Fibroblast of skin of back (primary cell): ENCODE measurements at regions not wholly inside any gene's neighbourhood (a gene's known extent, or its start where the extent isn't known, plus 50 kb on each side); places are given as distances from the start of the nearest gene placed in this dataset.
A peak's percentile ranks its signal among the peaks of the same experiment; 100 is the strongest.
"Not testable (repeated sequence)": the region's sequence is repeated elsewhere in the genome, so short reads cannot be mapped to it uniquely, and the experiment has no call there.

Source experiments
- DNase-seq: peaks from one replicate; pipeline ENCODE4 v3.0.0-alpha.2; 2013

DNA sequence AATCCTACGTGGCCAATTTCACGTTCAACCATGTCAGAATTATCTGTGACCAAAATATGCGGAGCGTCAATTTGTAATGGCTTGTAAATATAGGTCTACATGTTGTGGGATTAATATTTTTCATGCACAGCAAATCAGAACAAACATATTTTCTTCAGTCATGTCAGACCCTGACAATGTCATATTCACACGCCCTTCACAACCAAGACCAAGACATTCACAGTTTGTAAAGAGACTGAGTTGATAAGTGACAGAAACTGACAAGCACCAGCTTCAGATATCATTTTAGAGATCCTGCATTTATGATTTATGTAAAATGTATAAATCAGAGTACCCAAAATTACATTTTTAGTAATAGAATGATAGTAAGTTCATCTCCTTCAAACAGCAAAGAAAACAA, 57.3 kb upstream of the NOVA1 start:
- DNase-seq, result no peak

DNA sequence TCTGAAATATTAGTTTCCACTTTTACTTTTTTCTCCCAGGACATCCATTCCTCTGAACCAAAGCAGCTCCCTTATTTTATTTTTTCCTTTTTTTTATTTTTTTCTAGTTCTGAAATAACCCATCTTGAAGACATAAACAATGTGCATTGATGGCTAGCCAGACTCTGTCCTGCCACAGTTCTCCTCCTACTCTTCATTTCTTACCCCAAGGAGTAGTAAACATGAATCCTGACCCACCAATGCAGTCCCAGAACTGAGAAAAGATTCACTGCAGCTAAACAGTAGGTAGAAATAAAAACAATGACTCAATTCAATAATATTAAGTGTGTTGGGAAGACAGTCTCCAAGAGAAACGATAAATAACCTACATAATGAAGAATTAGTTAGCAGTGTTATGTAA, 65.7 kb upstream of the NOVA1 start:
- DNase-seq, result no peak

DNA sequence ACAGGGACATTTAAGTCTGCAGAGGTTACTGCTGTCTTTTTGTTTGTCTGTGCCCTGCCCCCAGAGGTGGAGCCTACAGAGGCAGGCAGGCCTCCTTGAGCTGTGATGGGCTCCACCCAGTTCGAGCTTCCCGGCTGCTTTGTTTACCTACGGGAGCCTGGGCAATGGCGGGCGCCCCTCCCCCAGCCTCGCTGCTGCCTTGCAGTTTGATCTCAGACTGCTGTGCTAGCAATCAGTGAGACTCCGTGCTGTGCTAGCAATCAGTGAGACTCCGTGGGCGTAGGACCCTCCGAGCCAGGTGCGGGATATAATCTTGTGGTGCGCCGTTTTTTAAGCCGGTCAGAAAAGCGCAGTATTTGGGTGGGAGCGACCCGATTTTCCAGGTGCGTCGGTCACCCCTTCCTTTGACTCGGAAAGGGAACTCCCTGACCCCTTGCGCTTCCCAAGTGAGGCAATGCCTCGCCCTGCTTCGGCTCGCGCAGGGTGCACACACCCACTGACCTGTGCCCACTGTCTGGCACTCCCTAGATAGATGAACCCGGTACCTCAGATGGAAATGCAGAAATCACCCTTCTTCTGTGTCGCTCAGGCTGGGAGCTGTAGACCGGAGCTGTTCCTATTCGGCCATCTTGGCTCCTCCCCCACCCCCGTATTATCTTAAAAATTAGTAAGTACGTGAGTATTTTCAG, 81.0 kb upstream of the NOVA1 start:
- not testable (repeated sequence) for DNase-seq

DNA sequence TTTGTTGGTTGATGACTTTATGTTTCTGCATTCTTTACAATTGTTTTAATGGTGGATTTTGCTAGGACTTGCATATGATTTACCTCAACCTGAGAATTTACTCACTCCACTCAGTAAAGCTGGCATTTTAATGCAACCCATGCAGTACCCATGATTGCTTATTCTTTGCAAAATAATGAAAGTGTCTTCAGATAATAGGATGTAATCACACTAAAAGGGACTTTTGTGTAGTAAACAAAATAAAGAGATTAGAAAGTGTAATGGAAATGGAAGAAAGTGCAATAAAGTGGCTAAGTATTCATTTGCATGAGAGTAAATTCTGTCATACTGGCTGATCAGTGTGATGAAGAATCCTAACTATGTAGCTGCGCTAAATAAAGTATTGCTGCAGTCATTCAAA, 87.6 kb upstream of the NOVA1 start:
- DNase-seq, result no peak

DNA sequence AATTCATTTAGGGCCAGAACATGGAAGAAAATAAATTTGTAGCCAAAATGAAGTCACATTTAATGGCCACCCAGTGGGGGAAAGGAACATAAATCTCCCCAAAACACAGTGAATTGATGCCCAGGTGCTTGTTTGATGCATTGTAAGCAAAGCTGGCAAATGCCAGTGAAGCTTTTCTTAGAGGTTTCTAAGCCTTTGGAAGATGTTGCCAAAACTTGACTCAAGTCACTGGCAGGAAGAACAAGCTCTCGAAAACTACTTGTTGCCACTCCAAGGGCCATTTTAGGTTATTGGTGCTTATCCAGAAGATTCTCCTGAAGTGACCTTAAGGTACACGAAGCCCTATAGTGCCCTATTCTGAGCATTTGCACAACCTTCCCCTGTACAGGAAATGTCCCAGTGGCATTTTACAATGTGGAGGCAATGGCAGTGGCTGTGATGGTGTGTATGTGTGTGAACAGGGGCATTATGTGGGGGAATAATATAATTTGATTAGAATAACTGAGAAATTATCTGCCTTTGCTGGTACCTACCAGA, 89.5 kb upstream of the NOVA1 start:
- no peak for DNase-seq

DNA sequence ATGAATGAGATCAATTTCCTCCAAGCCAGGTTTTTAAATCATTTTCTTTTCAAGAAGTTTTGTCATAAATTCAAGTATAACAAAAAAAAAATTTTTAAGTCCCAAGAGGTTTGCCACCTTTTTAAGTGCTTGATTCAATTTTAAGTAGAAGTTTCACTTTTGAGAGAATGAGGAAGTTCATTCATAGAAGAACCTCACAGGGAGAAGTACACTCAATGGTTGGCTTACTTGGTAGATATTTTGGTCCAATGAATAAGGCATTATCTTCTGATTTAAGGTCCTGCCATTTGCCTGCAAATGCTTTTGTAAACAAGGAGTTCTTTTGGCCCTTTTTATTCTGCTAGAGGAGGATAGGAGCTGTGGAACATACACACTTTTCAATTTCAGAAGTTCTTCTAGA, 96.7 kb upstream of the NOVA1 start:
- DNase-seq, result no peak

DNA sequence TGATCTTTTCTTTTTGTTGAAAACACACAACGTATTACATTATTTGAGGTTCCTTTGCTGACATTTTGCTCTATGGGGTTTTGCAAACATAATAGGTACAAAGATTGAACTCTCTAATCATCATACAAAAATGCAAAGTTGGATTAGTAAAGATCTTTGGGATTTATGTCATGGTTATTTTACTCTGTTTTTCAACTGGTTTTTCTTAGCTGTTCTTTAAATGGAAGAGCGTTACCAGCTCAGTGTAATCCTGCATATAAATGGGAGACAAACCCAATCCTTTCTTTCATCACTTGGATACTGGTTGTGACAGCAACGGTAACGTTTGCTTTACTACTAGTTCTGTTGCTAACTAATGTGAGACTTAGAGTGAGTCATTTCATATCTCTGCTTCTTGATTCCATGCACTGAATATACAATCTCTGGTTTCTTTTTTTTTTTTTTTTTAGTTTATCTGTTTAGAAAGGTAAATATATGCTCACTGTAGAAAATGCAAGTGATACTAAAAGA, 104.9 kb upstream of the NOVA1 start:
- peak; percentile 13 for DNase-seq

DNA sequence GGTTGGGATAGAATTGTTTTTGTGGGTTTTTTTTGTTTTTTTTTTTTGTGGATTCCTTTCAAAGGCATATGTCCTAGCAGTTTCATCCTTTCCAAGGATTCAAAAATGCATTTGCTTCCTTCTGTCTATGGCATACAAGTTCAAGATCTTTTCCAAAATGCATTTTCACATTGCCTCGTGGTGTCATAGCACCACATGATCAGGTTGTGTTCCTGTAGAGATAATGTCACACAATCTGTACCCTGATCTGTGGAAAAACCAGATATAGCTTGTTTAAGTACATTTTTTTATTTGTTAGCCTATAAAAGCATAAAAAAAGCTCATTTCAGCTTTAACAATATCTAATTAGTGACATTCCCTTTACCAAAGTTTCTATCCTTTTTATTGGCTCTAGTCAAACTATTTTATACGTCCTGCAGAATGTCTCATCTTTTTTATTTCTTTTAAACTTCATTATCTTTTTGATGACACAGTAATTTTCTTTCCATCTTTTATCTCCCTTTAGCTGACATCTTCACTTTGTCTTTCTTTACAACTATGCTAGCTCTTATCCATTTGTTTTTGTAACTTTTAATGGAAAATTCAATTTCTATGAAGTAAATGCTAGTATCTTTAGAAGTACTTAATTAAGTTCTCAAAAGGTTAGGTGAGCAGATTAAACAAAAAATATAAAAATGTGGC, 106.0 kb upstream of the NOVA1 start:
- no peak for DNase-seq

DNA sequence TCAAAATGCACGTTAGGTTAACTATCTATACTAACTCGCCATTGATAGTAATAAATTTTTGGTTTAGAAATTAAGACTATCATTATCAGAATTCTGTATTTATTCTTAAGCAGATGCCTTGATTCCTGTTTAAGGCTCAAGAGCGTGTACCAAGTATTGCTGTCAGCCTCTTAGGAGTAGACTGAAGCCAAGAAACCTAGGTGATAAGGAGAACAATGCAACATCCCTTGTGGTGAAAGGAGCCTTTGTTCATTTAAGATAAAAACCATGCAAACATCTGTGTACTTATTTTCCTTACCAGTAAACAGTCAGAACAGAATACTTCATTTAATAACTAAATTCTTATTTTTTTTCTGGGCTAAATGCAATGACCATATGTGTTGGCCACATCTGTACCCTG, 109.4 kb upstream of the NOVA1 start:
- DNase-seq, result no peak

DNA sequence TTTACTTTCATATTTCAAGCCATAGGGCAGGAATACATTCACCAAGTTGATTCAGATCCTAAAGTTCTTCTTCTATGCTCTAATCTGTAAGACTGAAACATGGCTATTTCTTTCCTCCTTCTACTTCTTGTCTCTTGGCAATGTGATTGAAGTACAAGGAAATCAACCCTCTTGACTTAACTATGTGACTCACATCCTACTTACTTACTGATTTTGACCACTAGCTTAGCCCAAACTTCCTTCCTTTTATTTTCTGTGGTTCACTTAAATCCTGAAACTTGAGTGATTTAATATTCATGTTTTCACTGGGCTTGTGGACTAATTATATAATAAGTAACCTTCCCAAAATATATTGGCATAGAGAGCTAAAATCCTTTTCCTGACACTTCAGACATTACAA, 111.2 kb upstream of the NOVA1 start:
- peak; percentile 18 for DNase-seq

DNA sequence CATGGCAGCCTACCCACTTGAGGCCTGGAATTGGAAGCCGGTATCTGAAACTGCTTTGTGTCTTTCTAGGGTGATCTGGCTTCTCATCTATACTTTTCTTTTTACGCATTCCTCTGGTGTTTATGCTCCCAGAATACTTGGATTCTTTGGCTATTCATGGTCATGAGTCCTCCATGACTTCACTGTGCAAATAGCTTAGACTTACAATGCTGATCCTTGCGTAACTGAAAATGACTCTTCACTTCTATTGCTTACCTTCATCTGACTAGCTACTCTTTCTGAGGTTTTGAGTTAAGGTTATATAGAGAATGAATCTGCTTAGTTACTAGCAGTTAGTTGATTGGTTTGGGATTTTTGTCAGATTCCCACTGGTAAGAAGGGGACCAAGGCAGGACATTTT, 121.7 kb upstream of the NOVA1 start:
- peak; percentile 69 for DNase-seq

DNA sequence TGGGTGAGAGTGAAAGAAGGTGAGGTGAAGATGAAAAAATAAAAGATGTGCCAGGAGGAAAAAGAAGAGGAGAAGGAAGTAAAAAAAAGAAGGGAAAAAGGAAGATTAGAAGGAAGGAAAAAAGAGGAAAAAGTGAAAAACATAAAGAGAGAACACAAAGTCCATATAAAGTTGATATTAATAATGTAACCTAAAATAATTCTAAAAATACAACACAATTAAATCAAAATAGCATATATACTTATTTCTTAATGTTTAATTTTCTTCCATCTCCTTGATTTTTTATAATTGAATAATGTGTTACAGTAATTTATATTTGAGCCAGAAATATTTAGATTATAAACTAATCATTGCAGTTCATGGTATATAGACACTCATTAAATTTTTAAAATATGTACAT, 124.4 kb upstream of the NOVA1 start:
- no peak for DNase-seq

DNA sequence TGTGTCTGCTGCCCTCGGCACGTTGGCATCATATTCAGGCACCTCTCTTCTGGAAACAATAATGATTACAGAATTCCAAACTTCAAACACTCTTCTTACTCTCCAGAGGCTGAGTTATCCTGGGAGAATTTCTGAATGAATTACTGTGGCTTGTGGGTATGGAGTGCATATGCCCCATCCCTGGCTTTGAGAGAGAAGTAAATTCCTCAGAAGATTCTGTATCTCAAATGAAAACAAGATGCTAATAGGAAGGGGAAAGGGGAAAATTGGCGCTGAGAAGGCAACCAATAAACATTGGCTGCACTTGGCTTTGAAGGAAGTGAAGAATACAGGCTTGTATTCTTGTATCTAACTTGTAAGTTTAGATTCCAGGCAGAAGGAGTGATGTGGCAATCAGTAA, 132.0 kb upstream of the NOVA1 start:
- DNase-seq, result peak; percentile 78

DNA sequence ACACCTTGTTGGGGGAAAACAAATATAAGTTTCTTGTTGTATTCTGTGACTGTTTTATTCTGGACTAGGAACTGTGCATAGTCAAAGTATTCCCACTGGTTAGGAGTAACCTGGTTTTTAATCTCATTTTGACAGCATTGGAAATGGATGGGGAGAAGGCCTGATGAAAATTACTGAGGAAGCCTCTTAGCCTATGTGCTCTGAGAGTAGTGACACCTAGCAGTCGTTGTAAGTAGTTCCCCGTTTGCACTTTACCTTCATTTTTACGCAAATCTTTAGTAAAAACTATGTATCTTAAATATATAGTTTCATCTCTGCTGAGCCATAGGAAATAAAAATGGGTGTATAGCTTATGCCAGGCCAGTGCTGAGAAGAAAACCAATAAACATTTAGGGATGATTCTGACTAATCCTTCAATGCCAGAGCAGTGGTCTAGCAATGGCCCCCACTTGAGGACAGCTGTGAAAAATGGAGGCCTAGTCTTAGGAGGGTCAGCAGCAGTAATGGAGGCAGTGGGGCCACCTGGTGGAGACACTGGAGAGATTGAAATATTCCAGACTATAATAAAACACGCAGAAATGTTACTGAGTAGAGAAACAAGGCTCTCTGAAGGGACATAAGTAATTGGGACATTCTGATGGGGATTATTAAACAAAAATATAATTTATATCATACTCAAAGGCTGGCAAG, 133.2 kb upstream of the NOVA1 start:
- DNase-seq, result peak; percentile 27

DNA sequence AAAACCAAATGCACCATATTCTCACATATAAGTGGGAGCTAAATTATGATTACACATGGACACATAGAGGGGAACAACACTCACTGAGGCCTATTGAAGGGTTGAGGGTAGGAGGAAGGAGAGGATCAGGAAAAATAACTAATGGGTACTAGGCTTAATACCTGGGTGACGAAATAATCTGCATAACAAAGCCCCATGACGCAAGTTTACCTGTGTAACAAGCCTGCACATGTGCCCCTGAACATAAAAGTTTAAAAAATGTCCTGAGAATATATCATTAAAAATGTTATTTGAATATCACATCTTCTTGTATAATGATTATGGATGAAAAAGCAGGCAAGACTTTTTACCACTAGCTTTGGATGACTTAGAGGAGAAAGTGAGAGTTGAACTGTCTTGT, 138.0 kb upstream of the NOVA1 start:
- no peak for DNase-seq

DNA sequence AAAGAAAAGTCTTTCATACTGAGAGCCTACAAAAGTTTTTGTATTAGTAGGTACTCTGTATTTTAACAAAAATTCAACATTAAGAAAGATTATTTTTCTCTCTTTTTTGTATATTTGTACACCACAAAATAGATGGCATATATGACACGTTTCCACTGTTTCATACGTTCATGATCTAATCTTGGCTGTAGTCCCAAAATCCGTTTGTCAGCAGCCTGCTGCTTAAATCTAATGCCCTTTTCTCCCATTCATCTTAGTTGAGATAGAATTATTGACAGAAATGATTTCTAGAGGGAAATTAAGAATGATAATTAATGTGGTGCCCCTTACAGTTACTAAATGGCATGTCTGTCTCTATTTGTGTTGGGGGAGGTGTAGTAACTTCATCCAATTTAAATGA, 140.7 kb upstream of the NOVA1 start:
- no peak for DNase-seq

DNA sequence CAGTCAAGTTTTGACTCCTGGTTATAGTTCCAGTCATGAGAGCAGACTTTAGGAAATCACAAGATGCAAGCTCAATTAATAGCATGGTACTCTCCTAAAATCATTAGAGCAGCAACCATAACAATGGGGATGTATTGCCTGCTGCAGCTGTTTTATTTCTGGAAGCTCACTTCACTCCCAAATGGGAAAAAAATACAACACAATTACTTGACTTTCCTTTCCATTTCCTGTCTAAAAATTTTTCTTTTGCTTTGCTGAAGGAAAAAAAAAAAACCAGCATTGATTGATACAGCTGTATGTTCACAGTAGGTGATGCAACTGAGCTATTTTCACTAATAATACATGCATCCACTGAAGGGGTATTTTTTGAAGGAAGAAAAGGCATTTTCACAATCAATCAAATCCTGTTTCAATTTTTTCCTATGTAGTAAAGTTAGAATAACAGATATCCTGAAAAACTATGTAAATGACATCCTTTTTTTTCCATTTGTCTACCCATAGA, 143.9 kb upstream of the NOVA1 start:
- no peak for DNase-seq

DNA sequence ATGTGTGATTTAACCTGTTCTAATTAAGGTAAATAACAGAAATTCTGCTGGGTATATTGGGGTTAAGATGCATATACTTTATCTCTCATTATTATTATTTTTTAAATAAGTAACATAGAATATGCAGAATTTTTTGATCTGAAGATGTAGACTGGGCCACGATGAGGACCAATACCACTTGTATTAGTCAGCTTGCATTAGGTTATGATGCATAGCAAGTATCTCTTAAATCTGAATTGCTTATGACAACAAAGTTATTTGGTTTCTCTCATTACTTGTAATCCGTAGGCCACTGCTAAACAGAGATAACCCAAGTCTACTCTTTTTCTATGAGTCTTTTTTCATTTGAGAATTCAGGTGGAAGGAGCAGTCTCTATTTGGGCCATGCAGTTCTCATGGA, 145.5 kb upstream of the NOVA1 start:
- no peak for DNase-seq

DNA sequence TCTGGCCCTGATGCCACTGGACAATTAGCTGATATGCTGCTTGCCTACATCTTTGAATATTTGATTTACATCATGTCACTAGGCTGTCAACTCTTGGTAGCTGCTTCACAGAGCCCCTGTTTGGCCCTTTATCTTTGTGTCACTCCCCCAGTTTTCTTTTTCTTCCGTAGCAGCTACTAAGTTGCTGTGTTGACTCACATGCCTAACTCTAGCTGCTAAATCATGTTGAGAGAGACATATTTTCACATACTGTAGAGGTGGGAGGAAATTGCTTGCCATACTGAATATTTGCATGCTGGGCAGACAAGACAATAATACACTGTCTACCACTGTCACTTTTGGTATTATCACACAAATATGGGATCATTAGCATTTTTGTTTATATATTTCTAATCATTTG, 147.1 kb upstream of the NOVA1 start:
- no peak for DNase-seq

DNA sequence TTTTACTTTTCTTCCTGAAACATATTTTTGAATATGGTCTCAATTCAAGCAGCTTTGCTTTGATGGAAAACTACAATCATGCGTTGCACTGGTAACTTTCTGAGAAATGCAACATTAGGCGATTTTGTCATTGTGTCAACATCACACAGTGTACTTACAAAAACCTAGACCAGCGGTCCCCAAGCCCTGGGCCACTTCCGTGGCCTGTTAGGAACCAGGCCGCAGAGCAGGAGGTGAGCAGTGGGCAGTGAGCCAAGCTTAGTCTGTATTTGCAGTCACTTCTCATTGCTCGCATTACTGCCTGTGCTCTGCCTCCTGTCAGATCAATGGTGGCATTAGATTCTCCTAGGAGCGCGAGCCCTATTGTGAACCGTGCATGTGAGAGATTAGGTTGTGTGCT, 163.7 kb upstream of the NOVA1 start:
- DNase-seq, result no peak

DNA sequence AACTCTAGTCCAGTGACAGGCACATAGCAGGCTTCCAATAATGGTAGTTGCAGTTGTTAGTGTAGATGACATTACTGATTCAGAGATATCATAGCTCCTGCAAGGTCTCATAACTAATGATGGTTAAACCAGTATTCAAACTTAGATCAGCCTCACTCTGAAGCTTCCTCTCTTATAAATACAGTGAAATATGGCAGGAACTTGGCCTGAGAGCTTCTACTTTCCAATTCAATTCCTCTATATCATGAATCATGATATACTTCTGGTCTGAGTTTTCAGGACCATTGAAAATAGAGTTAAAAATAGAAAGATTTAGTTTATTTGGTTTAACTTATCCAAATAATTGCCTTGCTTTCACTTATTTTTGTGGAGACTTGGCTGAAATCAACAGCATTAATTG, 167.5 kb upstream of the NOVA1 start:
- DNase-seq, result peak; percentile 8

DNA sequence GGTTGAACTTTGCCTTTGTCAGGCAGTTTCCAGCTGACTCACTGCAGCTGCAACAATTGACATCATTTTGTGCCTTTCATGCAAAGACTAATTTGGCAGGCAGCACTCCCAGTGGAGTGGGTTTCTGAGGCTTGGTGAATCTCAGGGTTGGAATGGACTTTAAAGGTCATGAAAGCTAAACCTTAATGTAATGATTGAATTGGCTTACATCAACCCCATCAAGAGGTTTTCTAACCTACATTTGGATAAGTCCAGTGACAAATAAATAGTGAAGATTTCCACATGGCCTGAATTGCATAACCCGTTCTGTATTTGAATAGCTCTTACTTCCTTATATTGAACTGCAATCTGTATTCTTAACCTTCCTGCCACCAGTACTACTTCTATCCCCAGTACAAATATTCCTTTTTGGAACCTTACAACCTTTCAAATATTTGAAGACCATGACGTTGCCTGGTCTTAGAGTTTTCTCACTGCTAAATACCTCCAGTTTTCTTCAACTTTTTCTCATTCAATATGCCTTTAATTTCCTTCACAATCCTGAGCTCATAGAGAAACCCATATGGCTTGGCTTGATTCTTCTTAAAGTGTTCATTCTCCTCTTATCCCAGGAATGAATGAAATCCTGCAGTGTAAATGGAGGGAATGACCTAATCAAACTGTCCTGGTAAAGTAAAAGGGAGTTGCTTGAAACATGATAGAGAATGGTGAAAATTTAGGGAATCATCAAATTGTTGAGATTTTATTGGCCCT, 168.1 kb upstream of the NOVA1 start:
- peak; percentile 68 for DNase-seq

DNA sequence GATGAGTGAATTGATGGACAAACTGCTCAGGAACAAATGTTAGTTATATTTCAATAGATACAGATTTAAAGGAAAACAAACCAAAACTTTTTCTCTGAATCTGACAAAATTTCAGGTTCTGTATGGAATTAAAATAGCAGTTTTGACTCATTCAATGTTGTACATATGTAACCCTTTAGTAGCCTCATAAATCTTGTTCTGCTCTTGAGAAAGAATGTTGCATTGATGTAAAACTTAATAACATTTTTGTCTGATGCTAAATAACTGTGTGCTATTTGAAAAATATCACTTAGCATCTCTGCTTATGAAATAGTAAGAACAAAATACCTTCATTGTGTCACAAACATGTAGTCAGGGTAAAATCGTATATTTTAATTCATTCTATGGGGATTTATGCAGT, 168.9 kb upstream of the NOVA1 start:
- DNase-seq, result no peak
